Medulla oblongata (tissue), 1 donor: ENCODE measurements at regions not wholly inside any gene's neighbourhood (a gene's known extent, or its start where the extent isn't known, plus 50 kb on each side); places are given as distances from the start of the nearest gene placed in this dataset.
"Not testable (repeated sequence)": the region's sequence is repeated elsewhere in the genome, so short reads cannot be mapped to it uniquely, and the experiment has no call there.

Experiments
- DNase-seq: peaks from one replicate; pipeline ENCODE4 v3.0.0-alpha.2; 2015; ENCODE audit errors: extremely low spot score

DNA sequence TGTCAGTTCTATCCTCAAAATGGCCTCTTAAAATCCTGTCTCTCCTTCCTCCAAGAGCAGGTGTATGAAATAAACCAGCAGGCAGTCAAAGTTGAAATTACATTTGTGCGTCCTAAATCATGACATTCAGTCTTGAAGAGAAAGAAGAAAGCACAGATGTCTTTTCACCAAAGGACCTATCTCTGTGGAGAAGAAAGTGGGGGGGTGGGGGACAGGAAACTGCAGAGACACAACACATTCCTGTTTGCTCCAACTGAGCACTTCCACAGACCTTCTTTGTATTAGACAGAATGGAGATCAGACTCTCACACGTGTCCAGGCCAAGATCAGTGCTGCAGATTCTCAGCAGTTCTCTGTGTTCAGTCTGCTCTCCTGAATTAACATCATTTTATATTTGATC is 471.9 kb upstream of the RGMB start:
- peak; percentile 65 for DNase-seq

DNA sequence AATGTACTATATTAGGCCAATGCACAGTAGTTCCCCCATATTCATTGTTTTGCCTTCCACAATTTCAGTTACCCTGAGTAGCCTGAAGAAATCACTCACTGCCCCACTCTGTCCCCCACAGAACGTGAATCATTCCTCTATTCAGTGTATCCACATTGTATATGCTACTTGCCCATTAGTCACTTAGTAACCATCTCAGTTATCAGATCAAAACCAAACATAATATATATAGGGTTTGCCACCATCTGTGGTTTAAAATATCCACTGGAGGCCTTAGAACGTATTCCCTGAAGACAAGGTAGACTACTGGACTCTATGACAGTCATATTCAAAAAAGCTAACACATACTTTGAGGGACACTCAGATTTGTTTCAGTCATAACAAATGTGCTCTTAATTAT is 465.7 kb upstream of the RGMB start:
- DNase-seq = no peak

DNA sequence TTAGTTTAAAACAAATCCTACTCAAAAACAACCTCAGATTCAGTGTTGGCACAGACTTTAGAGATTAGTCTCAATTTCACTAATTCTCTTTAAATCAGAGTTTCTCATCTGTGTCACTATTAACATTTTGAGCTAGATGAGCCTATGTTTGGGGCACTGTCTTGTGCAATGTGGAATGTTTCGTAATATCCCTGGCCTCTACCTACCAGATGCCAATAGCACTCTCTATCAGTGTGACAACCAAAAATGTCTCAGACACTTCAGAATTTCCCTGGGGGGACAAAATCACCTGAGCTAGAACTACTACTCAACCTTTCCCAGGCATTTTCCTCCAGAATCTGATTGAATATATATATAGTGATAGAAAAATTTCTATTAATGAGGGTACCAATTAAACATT is 465.2 kb upstream of the RGMB start:
- no peak for DNase-seq

DNA sequence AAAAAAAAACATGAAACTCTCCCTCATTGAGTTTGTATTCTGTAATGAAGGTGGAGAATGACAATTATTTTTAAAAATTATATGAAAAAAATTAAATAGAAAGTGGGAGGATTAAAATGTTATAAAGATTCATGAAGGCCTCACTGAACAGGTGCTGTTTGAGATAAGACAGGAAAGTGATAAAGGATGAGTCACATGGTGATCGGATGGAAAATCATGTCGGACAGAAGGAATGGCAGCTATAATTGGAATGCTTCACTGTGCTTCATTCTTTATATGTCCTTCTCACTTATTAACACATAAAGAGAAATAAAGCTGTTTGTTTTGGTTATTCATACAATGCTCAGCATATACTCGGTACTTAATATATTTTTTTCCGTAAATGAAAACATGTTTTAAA is 464.5 kb upstream of the RGMB start:
- DNase-seq = no peak

DNA sequence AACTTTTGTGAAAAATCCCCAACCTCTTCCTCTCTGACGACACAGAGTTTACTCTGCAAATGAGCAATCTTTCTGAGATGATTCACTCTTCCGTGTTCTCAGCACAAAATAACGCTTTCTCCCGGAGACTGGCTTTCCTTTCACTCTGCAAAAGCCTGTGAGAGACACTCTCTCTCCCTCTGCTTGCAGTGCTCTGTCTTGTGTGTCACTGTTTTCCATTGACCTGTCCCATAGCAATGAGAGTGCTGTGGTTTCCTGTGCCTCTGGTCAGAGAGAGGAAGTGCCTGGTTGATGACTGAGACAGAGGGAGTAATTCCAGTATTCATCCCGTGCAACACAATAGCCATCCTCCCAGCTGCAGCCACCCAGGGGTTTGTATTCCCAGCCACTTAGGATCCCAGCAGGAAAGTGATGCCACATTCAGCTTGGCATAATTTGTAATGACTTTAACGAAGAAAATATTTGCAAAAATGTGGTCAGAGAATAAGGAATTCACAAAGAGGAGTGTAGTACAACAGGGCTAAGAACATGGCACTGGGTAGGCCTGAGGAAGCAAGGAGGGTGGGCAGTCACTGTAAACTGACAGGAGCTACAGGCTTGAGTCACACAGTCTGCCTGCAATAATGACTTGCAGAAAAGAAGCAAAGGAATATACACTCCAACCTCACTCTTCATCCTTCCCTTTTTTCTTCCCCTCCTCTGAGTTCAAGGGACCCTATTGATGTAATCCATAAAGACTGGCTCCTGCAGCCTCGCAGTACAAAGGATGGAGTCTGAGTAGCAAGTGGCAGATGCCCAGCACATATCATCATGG is 463.5 kb upstream of the RGMB start:
- DNase-seq = peak; percentile 55

DNA sequence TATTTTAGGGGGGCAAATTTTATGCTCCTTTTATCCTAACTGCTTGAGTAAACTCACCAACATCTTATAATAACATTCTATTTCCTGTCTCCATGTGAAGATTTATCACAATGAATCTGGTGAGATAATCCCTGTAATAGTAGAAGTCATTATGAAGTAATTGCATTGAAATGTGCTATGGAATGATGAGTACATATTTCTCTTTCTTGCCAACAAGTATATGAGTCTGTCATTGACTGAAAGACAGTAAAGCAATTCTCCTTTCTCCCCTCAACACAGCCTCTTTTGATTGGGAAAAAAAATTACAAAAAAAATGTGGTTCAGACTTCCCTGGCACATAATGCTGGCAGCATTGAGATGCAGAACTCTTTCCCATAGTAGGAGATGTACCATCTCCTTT is 459.2 kb upstream of the RGMB start:
- DNase-seq = no peak

DNA sequence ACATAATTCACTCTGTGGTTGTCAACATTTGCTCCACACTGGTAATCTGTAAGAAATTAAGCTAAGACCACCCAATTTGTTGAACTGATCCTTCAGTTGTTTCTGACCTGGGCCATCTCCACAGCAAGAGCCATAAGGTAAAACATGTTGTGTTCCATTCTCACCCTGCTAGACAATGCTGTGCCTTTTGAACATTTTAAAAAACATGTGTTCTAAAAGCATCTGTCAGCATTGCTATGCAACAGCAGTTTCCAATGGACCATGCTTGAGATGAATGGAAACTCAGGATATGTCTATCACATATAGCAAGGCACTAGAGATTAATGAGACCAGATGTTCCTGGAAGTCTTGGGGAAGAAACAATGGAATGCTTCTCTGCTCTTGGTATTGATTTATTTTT is 455.1 kb upstream of the RGMB start:
- DNase-seq = no peak

DNA sequence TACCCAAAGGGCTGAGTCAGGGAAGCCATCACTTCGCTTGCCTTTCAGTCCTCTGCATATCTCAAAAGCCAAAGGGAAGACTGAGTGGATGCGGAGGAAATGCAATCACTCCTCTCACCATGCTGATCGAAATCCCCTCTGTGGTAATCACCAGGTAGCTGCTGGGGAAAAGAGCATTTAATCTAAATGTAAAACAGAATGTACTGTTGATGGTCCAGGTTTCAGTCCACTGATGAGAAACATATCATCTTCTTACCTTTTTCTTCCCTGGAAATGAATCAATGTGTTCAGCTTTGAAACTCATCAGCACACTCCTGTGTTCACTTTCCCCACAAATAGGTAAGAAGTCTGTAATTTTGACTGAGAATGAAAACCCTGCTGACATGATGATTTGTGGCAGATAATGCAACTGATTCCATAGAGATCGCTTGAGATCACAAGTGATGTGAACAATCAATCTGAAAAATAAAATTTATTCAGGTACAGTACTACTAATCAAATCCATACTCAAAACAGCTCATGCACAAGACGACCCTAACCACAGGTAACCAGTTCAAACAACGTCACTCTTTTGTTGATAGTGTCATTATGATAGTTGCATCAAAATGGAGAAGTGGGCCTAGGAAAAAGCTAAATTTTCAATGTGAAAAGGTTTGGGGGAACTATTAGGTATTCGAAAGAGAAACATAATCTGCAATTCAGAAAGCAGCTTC is 454.0 kb upstream of the RGMB start:
- DNase-seq = no peak

DNA sequence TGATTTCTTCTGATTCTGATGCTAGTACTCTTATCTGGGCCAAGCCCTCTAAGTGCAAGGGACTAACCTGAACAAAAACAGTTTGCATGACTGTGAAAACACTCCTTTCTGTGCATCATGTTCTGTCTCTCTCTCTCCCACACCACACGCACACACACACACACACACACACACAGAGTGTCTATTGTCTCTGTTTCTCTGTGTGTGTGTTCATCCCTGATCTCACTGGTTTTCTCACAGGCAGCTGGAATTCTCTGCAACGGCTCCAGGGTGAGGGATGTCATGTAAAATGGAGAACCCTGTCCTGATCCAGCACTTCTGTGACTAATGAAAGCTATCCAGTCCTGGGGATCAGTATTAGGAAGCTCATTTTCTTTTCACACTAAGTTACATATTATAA is 453.1 kb upstream of the RGMB start:
- peak; percentile 46 for DNase-seq

DNA sequence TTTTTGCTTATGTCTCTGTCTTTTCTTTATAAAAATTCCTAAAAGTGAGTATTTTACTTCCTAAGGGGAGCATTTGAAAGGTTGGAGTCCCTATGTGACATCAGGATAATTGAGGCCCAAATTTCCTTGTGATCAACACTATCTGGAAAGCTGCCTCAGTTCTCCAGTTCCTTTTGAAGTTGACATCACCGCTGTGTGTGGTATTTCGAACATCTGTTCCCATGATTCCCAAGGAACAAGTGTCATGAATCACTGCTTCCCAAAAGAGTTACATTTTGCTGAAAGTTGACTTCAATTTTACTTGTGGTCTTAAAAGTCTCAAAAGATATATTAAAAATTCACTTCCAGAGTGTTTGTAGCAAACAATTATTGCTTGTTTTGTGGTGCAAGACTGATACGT is 452.1 kb upstream of the RGMB start:
- DNase-seq = no peak

DNA sequence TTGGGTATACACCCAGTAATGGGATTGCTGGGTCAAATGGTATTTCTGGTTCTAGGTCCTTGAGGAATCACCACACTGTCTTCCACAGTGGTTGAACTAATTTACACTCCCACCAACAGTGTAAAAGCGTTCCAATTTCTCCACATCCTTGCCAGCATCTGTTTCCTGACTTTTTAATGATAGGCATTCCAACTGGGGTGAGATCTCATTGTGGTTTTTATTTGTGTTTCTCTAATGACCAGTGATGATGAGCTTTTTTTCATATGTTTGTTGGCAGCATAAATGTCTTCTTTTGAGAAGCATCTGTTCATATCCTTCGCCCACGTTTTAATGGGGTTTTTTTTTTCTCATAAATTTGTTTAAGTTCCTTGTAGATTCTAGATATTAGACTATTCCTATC is 448.3 kb upstream of the RGMB start:
- DNase-seq = not testable (repeated sequence)

DNA sequence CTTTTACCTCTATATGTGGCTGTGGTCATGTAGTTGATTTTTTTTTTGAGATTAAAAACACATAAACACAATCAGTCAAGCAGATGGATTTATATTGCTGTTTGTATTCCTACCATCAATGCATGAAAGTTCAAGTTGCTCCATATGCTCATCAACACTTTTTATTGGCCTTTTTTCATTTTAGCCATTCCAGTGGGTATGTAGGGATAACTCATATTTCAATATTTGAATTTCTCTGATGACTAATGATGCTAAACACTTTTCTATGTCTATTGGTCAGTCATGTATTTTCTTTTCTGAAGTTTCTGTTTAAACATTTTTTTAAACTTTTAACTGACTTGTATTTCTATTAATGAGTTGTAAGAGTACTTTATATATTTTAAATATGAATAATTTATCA is 445.4 kb upstream of the RGMB start:
- DNase-seq = no peak

DNA sequence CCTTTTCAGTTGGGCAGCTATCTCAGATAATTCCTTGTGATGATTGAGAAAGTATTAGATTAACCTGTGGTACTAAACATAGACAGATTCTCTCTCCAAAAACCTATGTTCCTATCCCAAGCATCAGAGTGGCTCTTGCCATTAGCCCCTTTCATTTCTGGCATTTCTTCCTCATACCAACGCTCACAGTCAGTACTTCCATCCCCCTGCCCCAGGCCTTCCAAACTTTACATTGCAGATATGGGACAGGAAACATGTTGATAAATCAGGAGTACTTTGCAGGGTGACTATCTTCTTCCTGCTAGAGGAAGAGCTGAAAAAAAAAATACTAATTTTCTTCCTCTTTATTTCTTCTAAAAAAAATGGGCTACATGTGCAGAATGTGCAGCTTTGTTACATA is 442.6 kb upstream of the RGMB start:
- DNase-seq = no peak

DNA sequence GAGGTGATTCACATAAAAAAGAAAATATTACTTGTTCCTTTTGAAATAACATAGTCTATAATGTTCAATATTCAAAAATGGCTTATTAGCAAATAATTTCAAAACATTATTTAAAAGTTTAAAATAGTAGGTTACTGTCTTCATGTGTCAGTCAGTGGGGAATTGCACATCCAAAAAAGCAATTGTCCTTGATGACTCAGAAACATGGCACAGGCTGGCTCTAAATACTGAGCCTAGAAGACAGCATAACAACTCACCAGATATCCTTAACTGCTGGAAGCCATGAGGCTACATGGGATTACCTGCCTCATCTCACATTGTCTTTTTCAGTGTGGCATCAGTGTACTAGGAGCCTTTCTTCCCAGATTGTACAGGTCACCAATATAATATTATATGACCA is 439.5 kb upstream of the RGMB start:
- no peak for DNase-seq

DNA sequence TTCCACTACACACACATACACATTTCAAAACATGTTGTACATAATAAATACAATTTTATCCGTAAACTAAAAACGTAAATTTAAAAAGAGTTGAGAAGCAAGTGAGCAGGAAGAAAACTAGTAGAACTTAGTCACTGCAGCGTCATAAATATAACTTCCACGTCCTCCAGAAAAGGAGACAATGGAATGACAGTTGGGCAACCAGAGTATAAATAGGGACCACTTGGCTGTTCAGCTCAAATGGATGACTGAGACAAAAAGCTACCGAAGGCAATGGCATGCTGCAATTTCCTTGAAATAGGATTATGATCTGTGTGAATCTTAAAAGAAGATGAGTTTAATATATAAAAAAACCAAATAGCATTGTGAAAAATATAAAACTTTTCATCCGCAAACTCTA is 438.5 kb upstream of the RGMB start:
- no peak for DNase-seq

DNA sequence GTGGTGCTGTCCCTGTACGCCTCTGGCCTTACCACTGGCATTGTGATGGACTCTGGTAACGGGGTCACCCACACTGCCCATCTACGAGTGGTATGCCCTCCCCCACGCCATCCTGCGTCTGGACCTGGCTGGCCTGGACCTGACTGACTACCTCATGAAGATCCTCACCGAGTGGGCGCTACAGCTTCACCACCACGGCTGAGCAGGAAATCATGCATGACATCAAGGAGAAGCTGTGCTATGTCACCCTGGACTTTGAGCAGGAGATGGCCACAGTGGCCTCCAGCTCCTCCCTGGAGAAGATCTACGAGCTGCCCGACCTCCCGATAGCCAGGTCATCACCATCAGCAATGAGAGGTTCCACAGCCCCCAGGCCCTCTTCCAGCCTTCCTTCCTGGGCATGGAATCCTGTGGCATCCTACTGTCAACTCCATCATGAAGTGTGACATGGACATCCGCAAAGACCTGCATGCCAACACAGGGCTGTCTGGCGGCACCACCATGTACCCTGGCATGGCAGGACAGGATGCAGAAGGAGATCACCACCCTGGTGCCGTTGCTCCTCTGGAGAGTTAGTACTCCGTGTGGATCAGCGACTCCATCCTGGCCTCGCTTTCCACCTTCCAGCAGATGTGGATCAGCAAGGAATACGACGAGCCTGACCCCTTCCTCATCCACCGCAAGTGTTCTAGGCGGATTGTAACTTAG is 434.2 kb upstream of the RGMB start:
- DNase-seq = no peak

DNA sequence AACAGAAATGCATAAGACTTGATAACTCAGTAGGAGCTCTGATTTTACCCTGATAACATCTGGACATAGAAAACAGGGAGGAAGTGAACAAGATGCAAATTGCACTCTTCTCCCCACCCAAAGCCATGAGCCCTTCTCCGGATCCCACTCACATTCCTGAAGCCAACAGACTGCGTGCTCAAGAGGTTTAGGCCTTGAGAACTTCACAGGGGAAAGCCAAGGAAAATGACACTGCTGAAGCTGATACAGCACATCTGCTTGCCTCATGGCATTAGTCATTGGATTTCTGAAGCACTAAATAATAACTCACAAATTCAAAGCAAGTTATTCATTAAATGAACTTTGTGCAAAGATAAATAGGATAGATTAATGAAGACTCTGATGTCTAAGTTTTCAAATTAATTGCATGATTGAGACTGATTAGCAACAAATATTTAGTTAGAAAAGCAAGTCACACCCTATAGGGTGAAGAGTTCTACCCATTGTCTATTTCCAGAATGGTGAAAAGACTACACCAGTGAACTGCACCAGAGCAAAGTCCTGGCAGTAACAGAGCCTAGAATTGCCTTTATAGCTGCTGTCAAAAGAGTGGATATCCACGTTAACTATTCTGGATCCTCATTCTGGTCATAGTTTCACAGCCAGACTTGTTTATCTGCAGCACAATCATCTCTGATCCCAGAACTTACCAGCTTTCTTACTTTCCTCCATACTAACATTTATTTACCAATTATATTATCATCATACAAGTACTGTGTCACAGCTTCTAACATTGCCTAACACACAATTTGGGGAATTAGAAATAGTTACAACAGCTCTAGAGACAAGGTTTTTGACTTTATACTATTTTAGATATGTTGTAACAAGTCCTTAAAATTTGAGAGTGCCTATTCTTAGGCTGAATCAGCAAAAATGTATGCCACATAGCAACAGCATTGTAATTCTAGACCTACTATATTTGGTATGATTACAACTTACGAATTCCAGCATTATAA is 432.1 kb upstream of the RGMB start:
- DNase-seq = no peak

DNA sequence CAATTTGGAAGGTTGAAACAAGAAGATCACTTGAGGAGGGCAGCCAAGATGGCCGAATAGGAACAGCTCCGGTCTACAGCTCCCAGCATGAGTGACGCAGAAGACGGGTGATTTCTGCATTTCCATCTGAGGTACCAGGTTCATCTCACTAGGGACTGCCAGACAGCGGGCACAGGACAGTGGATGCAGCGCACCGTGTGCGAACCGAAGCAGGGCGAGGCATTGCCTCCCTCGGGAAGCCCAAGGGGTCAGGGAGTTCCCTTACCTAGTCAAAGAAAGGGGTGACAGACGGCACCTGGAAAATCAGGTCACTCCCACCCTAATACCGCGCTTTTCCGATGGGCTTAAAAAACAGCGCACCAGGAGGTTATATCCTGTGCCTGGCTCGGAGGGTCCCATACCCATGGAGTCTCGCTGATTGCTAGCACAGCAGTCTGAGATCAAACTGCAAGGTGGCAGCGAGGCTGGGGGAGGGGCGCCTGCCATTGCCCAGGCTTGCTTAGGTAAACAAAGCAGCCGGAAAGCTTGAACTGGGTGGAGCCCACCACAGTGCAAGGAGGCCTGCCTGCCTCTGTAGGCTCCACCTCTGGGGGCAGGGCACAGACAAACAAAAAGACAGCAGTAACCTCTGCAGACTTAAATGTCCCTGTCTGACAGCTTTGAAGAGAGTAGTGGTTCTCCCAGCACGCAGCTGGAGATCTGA is 430.4 kb upstream of the RGMB start:
- DNase-seq = not testable (repeated sequence)

DNA sequence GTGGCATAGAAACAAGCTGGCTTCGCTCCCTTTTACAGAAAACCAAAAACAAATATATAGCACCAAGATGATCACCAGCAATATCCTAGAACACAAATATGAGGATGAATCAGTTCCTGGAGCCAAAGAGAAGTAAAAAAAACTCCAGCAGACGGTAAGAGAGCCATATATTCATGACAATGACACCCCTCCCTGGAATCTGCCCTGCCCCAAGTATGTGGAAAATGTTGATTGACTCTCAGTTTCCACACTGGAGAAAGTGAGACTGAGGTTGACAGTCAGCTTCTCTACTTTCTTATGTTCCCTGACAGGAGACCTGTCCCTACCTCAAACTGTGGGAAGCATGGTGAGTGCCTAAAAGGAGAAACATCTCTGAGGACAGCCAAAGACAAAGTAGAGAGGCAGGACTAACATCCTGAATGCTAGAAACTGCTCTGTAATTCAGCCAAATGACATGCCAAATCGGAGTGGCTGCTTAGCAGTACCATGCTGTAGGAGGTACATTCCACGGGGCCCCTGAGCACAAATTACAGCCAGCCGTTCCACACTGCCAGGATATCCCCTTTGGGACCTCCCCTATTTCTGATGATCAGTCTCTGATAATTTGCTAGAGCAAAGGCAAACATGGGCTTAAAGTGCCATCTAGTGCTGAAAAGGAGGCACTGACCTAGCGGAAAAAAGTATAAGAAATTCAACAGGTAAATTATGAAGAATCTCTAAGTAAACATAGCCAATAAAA is 424.0 kb upstream of the RGMB start:
- no peak for DNase-seq

DNA sequence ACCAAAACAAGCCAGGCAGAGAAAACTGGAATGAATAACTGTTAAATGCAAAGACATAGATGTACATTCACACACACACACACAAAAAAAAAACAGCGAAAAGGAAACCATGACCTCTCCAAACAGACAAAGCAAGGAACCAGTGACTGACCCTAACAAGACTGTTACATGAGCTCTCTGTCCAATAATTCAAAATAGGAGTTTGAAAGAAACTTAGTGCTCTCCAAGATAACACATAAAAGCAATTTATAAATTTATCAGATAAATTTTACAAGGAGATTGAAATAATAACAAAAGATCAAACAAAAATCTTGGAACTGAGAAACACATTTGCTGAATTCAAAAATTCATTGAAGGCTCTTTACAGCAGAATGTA is 423.5 kb upstream of the RGMB start:
- DNase-seq = no peak
